OCI-LY3 (cell line): ENCODE measurements at regions not wholly inside any gene's neighbourhood (a gene's known extent, or its start where the extent isn't known, plus 50 kb on each side); places are given as distances from the start of the nearest gene placed in this dataset.

Experiments
- H2AFZ ChIP-seq: fragments of 200-600, 300-600 bp; shearing (Covaris generic); 2 replicates; pipeline ENCODE4 v1.6.0; 2014; ENCODE audit warnings: antibody characterized with exemption, low read depth, low read length
- H3K27ac ChIP-seq: fragments of 200-600, 300-600 bp; sonication (generic); 2 replicates; pipeline ENCODE4 v1.5.1; 2014; ENCODE audit warnings: mild to moderate bottlenecking, low read length, moderate library complexity, mixed read lengths
- H3K27me3 ChIP-seq: fragments of 200-600, 300-600 bp; sonication (generic); 2 replicates; pipeline ENCODE4 v1.6.1; 2014; ENCODE audit warnings: low read depth, low read length, mixed read lengths
- H3K36me3 ChIP-seq: fragments of 200-600, 300-600 bp; sonication (generic); replicated peaks from 2 replicates; pipeline ENCODE3; 2014; ENCODE audit warnings: low read depth, low read length, mixed read lengths
- H3K4me1 ChIP-seq: fragments of 300-600, 200-600 bp; sonication (generic); 2 replicates; pipeline ENCODE4 v1.6.1; 2014; ENCODE audit warnings: low read length, mixed read lengths
- H3K4me2 ChIP-seq: fragments of 200-600, 300-600 bp; sonication (generic); 2 replicates; pipeline ENCODE4 v1.6.1; 2014; ENCODE audit warnings: low read length, mixed read lengths
- H3K4me3 ChIP-seq: fragments of 300-600, 200-600 bp; sonication (generic); 2 replicates; pipeline ENCODE4 v1.5.1; 2014; ENCODE audit warnings: antibody characterized with exemption, mild to moderate bottlenecking, low read length, moderate library complexity
- H3K79me2 ChIP-seq: fragments of 300-600, 200-600 bp; shearing (Covaris generic); 2 replicates; pipeline ENCODE4 v1.6.1; 2014; ENCODE audit warnings: mild to moderate bottlenecking, low read length, mixed read lengths
- H3K9ac ChIP-seq: fragments of 300-600, 200-600 bp; shearing (Covaris generic); 2 replicates; pipeline ENCODE4 v1.6.0; 2014; ENCODE audit warnings: mild to moderate bottlenecking, low read length, moderate library complexity
- H3K9me3 ChIP-seq: fragments of 200-600, 300-600 bp; shearing (Covaris generic); 2 replicates; pipeline ENCODE4 v1.6.1; 2014; ENCODE audit warnings: low read length, mixed read lengths; ENCODE audit not compliant: insufficient read depth
- H4K20me1 ChIP-seq: fragments of 200-600, 300-600 bp; sonication (generic); 2 replicates; pipeline ENCODE4 v1.6.1; 2016; ENCODE audit warnings: low read length, mixed read lengths; ENCODE audit not compliant: insufficient read depth
- CTCF ChIP-seq: fragments of 200-600, 300-600 bp; sonication (generic); IDR thresholded peaks from 2 replicates; pipeline ENCODE4 v1.5.1; 2014; ENCODE audit warnings: antibody characterized with exemption, low read length, low read depth
- EZH2phosphoT487 ChIP-seq: fragments of 200-600 bp; shearing (Covaris generic); IDR thresholded peaks from 2 replicates; pipeline ENCODE4 v1.6.1; 2018; ENCODE audit warnings: antibody characterized with exemption, mixed run types, low read depth

- no peak overlapping the region for H3K27ac ChIP-seq
- H2AFZ ChIP-seq: no peak overlapping the region
- H3K4me1 ChIP-seq: no peaks in the 10 kb centered on the region
- H3K36me3 ChIP-seq: no peaks in the 10 kb centered on the region
- no peaks in the 10 kb centered on the region; the same call in 1 of the 2 replicates for H4K20me1 ChIP-seq
- TF ChIP-seq EZH2phosphoT487 (no peak), CTCF (no peak)
- no peaks in the 10 kb centered on the region for H3K79me2 ChIP-seq
- no peak overlapping the region for H3K4me2 ChIP-seq
- H3K9ac ChIP-seq: no peak overlapping the region
- H3K9me3 ChIP-seq: no peaks in the 10 kb centered on the region
- no peaks in the 10 kb centered on the region for H3K27me3 ChIP-seq
- no peak overlapping the region for H3K4me3 ChIP-seq
These were observed 192.4 kb downstream of the BMP2 start for GRCh38 chr20:6959900-6960312.

- Histone ChIP-seq H3K27ac (no peak overlapping the region), H3K4me3 (no peak overlapping the region), H3K36me3 (no peaks in the 10 kb centered on the region), H3K9ac (no peak overlapping the region), H2AFZ (no peak overlapping the region), H3K4me2 (no peak overlapping the region), H3K4me1 (no peaks in the 10 kb centered on the region), H3K27me3 (no peaks in the 10 kb centered on the region), H4K20me1 (no peaks in the 10 kb centered on the region), H3K9me3 (no peaks in the 10 kb centered on the region), H3K79me2 (no peaks in the 10 kb centered on the region)
- TF ChIP-seq EZH2phosphoT487 (no peak), CTCF (no peak)
These were observed 199.2 kb downstream of the BMP2 start for GRCh38 chr20:6966721-6967120.

GRCh38 chr20:6974838-6975237 is 207.4 kb downstream of the BMP2 start:
- H3K4me1 ChIP-seq: no peaks in the 10 kb centered on the region
- no peak for TF ChIP-seq CTCF
- no peak for TF ChIP-seq EZH2phosphoT487
- no peak overlapping the region for H3K4me3 ChIP-seq
- no peaks in the 10 kb centered on the region for H3K9me3 ChIP-seq
- H3K79me2 ChIP-seq: no peaks in the 10 kb centered on the region
- H3K27ac ChIP-seq: no peak overlapping the region
- no peaks in the 10 kb centered on the region for H3K36me3 ChIP-seq
- H4K20me1 ChIP-seq: no peaks in the 10 kb centered on the region
- no peak overlapping the region for H2AFZ ChIP-seq
- H3K27me3 ChIP-seq: no peaks in the 10 kb centered on the region
- no peak overlapping the region for H3K9ac ChIP-seq
- H3K4me2 ChIP-seq: no peak overlapping the region

GRCh38 chr20:6975311-6975710 is 207.8 kb downstream of the BMP2 start:
- Histone ChIP-seq H3K4me2 (no peak overlapping the region), H3K36me3 (no peaks in the 10 kb centered on the region), H3K27me3 (no peaks in the 10 kb centered on the region), H3K9me3 (no peaks in the 10 kb centered on the region), H3K79me2 (no peaks in the 10 kb centered on the region), H4K20me1 (no peaks in the 10 kb centered on the region), H3K9ac (no peak overlapping the region), H2AFZ (no peak overlapping the region), H3K27ac (no peak overlapping the region), H3K4me3 (no peak overlapping the region), H3K4me1 (no peaks in the 10 kb centered on the region)
- TF ChIP-seq CTCF (no peak), EZH2phosphoT487 (no peak)
